ENCODE measurements at regions not wholly inside any gene's neighbourhood (a gene's known extent, or its start where the extent isn't known, plus 50 kb on each side); places are given as distances from the start of the nearest gene placed in this dataset.

GRCh38 chr9:107587191-107587963, 97.8 kb upstream of the KLF4 start:
- TF ChIP-seq POLR2A (IDR thresholded peaks at IDR 0.05; ENCODE audit: low read length) (no peak), GATA1 (IDR thresholded peaks at IDR 0.05; ENCODE audit: low read depth, low read length) (no peak)

Data from erythroblast (primary cell).